ENCODE measurements at regions not wholly inside any gene's neighbourhood (a gene's known extent, or its start where the extent isn't known, plus 50 kb on each side); places are given as distances from the start of the nearest gene placed in this dataset.

GRCh38 chr4:110675426-110675825 is 52.5 kb upstream of the PITX2 start:
- no peak for DNase-seq

- DNase-seq: no peak
Observed at GRCh38 chr4:110676241-110676640, 53.4 kb upstream of the PITX2 start.

DNA sequence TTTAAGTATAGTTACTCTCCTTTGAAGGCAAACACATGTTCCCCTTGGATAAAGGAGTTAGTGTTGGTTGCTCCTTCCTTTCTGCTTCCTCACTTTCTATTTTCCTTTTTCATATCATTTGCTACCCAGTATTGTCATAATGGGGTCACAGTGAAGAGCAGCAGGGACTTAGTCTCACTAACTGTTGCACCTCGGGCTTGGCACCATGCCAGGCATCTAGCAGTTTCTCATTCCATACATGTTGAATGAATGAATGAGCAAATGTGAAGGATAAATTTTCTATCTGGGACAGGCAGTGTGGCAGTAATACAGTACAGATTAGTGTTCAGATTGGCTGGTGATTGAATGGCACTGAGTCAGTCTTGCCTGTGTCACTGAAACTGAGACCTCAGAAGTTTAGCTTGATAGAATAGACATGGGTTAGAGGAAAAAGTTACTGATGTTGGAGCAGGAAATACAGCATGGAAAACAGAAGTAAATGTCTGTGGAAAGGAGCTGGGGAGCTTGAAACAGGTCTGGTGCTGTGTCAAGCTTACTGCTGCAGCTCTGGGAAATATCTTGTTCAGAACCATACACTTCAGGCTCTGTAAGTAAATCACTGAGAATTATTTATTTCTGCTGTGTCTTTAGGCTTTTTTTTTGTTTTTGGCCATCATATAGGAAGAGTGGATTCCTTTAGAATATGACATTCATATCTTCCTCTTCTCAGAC is 55.8 kb upstream of the PITX2 start:
- no peak for DNase-seq

GRCh38 chr4:110680265-110680664 is 57.4 kb upstream of the PITX2 start:
- DNase-seq: no peak

- DNase-seq: no peak
Observed at GRCh38 chr4:110681381-110681780, 58.5 kb upstream of the PITX2 start.

DNA sequence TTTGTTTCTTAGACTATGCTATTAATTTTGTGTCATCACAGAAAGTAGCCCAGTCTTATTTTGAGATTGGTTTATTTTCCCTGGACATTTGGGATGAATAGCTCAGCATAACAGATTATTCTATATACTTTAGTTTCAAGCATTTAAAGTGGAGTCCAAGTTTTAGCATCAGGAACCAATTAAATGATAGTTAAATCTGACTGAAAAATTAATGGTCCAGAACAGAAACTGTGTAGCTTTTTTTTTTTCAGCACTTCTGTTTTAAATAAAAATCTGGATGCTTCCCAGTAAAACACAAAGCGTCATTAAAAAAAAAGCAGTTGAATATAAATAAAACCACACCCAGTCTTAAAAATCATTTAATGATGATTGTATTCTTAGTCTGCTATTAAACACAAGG is 59.4 kb upstream of the PITX2 start:
- no peak for DNase-seq

GRCh38 chr4:110683601-110684000 is 60.7 kb upstream of the PITX2 start:
- DNase-seq: no peak

DNA sequence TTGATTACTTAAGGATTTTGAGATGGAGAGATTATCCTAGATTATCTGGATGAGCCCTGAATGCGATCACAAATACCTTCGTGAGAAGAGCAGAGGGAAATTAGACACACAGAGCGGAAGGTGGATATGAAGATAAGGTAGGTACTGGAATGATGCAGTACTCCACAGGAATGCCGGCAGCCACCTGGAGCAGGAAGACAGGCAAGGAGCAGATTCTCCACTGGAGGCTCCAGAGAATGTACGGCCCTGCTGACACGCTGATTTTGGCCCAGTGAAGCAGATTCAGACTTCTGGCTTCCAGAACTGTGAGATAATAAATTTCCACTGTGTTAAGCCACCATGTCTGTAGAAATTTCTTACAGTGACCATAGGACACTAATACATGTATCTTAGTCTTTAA is 79.4 kb upstream of the PITX2 start:
- no peak for DNase-seq

GRCh38 chr4:110704748-110705439 is 82.0 kb upstream of the PITX2 start:
- DNase-seq: no peak

DNA sequence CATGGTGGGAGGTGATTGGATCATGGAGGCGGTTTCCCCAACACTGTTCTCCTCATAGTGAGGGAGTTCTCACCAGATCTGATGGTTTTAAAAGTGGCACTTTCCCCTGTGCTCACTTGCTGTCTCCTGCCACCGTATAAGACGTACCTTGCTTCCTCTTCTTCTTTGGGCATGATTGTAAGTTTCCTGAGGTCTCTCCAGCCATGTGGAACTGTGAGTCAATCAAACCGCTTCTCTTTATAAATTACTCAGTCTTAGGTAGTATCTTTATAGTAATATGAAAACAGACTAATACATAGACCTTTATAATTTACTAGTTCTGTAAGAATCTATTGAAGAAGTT is 82.5 kb upstream of the PITX2 start:
- DNase-seq: no peak

DNA sequence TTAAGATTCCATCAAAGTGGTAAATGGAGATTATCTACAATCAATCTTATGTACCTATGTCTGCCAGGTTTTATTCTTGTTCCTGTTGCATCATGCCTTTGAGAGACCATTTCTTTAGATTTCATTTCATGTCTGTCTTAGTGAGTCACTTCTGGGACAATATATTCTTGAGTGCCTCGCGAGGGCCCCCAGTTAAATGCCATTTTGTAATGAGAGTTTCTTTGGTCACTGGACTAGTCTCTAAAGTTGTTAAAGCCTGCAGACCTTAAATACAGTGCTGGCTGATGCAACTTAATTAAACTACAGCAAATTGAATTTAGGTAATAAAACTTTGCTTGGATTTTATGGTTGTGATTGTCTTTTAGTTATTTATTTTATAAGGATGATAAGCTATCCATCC is 87.2 kb upstream of the PITX2 start:
- DNase-seq: no peak

GRCh38 chr4:110712486-110712885 is 89.6 kb upstream of the PITX2 start:
- no peak for DNase-seq

- no peak for DNase-seq
Observed at GRCh38 chr4:110730318-110730717, 107.4 kb upstream of the PITX2 start.

GRCh38 chr4:110733901-110734300 is 111.0 kb upstream of the PITX2 start:
- no peak for DNase-seq

- DNase-seq: no peak
Observed at GRCh38 chr4:110735686-110736085, 112.8 kb upstream of the PITX2 start.

DNA sequence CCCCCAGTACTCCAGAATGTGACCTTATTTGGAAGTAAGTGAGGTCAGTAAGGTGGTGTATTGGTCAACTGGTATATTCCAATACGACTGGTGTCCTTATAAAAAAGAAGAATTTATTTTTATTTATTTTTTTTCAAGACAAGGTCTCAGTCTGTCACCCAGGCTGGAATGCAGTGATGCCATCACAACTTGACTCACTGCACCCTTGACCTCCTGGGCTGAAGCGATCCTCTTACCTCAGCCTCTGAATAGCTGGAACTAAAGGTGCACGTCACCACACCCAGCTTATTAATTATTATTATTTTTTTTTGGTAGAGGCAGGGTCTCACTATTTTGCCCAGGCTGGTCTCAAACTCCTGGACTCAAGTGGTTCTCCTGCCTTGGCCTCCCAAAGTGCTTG is 115.1 kb upstream of the PITX2 start:
- no peak for DNase-seq

DNA sequence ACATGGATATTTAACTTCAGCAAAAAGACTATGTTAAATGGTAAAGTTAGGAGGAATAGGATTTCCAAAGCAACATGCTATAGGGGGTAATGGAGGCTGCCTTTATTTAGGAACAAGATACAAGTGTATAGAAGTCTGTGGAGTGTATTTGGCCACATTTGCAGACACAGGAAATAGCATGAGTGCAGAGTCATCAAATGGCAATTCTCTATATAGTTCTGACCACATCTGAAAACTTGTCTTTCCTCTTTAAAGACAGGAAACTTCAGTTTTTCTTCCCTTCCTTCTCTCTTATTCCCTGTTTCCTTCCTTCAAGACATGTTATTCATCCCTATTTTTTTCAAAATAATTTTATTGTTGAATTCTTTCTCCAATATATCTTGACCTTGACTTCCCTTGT is 119.3 kb upstream of the PITX2 start:
- DNase-seq: no peak

DNA sequence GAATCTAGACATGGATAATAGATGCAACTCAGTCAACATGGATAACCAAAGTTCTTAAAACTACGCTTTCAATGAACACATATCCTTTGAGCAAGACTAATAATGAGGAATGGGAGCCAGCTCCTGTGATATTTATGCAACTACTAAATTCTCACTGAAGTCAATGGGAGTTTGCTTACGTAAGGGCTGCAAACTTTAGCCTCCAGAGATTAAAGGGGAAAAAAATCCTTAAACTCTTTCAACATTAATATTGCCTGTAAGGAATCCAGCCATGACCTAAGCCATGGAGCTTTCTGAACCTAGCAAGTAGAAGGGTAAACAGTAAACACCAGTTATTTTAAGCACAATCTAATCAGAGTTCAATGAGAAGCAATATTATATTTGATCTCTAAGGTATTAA is 125.2 kb upstream of the PITX2 start:
- no peak for DNase-seq

DNA sequence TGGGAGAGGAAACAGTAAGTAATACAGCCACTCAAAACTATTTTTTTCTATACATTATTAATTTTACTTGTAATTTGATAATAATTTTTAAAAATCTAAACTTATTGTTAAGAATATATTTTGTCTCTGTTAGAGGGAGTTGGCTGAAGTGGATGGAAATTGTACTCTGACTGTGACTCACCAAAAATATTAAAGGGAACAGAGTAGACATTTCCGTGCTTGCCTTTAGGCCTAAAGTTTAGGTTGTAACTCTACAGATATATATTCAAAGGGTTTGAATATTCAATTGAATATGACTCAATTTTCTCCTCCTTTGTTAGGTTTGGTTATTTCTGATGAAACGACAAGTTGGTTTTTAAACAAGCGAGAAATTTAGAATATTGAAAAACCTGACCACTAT is 128.3 kb upstream of the PITX2 start:
- no peak for DNase-seq

DNA sequence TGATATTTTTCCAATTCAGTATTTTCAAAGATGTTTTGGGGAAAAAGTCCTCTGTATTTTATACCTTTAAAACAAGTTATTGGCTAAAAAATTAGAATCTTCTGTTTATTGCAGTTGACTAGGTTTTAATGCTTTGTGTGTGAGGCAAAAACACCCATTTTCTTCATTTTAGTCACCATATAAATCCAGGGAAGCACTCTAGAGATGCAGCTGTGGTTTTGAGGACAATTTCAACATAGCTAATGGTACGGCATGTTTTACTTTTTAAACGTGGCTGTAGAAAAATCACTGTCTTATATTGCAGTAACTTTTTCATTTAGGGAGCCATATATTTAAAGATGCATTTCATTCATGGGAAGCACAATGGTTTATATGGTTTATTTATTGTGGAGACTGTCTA is 129.1 kb upstream of the PITX2 start:
- no peak for DNase-seq

GRCh38 chr4:110753466-110753865 is 130.6 kb upstream of the PITX2 start:
- DNase-seq: no peak

- DNase-seq: no peak
Observed at GRCh38 chr4:110754716-110755115, 131.8 kb upstream of the PITX2 start.

- no peak for DNase-seq
Observed at GRCh38 chr4:110769578-110769977, 146.7 kb upstream of the PITX2 start.

GRCh38 chr4:110770353-110770752 is 147.5 kb upstream of the PITX2 start:
- no peak for DNase-seq

GRCh38 chr4:110778521-110778920 is 155.6 kb upstream of the PITX2 start:
- DNase-seq: no peak

Data from right hindlimb (tissue), 1 donor.